Cardiac muscle cell (in vitro differentiated cells and primary cell): ENCODE measurements at regions not wholly inside any gene's neighbourhood (a gene's known extent, or its start where the extent isn't known, plus 50 kb on each side); places are given as distances from the start of the nearest gene placed in this dataset.
A peak's percentile ranks its signal among the peaks of the same experiment; 100 is the strongest.
"Not testable (repeated sequence)": the region's sequence is repeated elsewhere in the genome, so short reads cannot be mapped to it uniquely, and the experiment has no call there.

Experiments
- DNase-seq, 2 donors: peaks; one replicate each; pipeline versions ENCODE4 v3.0.0 to v3.0.0-alpha.2; 2010 to 2017; ENCODE audit warnings: low read depth in 1 of 2, low spot score in 1 of 2
- H3K27ac ChIP-seq: fragments of 200-600 bp; sonication (generic); 2 replicates; pipeline ENCODE4 v1.5.1; 2016
- H3K27me3 ChIP-seq: fragments of 200-600 bp; sonication (generic); 2 replicates; pipeline ENCODE4 v1.6.0; 2016; ENCODE audit warnings: control low read depth
- H3K36me3 ChIP-seq: fragments of 200-600 bp; sonication (generic); 2 replicates; pipeline ENCODE4 v1.5.1; 2016; ENCODE audit warnings: control low read depth
- H3K4me1 ChIP-seq: fragments of 200-600 bp; sonication (generic); 2 replicates; pipeline ENCODE4 v1.8.1; 2017; ENCODE audit warnings: low read depth, mild to moderate bottlenecking, mixed run types
- H3K4me3 ChIP-seq: fragments of 200-600 bp; sonication (generic); 2 replicates; pipeline ENCODE4 v1.5.1; 2016; ENCODE audit warnings: mild to moderate bottlenecking
- H3K9me3 ChIP-seq: fragments of 200-600 bp; sonication (generic); 2 replicates; pipeline ENCODE4 v1.5.1; 2017; ENCODE audit warnings: low read depth, mild to moderate bottlenecking, control low read depth
- CTCF ChIP-seq: IDR thresholded peaks from 2 replicates; pipeline ENCODE4 v1.5.1; 2012; ENCODE audit warnings: low read depth, mild to moderate bottlenecking, low read length

- Histone ChIP-seq H3K27ac (no peak overlapping the region), H3K36me3 (no peaks in the 10 kb centered on the region), H3K27me3 (no peaks in the 10 kb centered on the region), H3K9me3 (no peaks in the 10 kb centered on the region), H3K4me1 (no peaks in the 10 kb centered on the region), H3K4me3 (no peak overlapping the region)
- DNase-seq: peak in 1 of 2 donors; percentile 18
- TF ChIP-seq CTCF: no peak
Measured at GRCh38 chrX:45505214-45505613, 304.5 kb upstream of the DIPK2B start.

- DNase-seq, H3K4me1 ChIP-seq, H3K36me3 ChIP-seq, H3K4me3 ChIP-seq, H3K27me3 ChIP-seq, H3K9me3 ChIP-seq, H3K27ac ChIP-seq: not testable (repeated sequence)
Measured at GRCh38 chrX:45503787-45504362, 303.2 kb upstream of the DIPK2B start.

- Histone ChIP-seq H3K4me1 (no peaks in the 10 kb centered on the region), H3K27ac (no peak overlapping the region), H3K36me3 (no peaks in the 10 kb centered on the region), H3K9me3 (no peaks in the 10 kb centered on the region), H3K27me3 (no peaks in the 10 kb centered on the region), H3K4me3 (no peak overlapping the region)
- no peak for DNase-seq
- TF ChIP-seq CTCF: no peak
Measured at GRCh38 chrX:45502396-45502795, 301.7 kb upstream of the DIPK2B start.

DNA sequence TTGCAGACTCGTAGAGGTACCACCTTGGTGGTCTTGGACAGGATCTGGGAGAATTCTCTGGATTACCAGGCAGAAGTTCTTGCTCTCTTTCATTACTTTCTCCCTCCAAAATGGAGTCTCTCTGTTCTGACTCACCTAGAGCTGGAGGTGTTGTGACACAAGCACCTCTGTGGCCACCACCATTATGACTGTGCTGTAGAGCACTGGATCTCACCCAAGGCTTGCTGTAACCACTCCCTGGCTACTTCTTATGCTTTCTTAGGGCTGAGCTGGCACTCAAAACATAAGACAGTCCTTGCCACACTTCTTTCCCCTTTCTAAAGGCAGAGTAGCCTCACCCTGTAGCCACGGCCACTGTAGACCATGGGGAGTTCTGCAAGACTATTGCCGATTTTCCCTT is 296.6 kb upstream of the DIPK2B start:
- Histone ChIP-seq H3K9me3 (no peaks in the 10 kb centered on the region), H3K27me3 (no peaks in the 10 kb centered on the region), H3K4me1 (no peaks in the 10 kb centered on the region), H3K36me3 (no peaks in the 10 kb centered on the region), H3K4me3 (no peak overlapping the region), H3K27ac (no peak overlapping the region)
- DNase-seq: no peak
- no peak for TF ChIP-seq CTCF

GRCh38 chrX:45485719-45486118 is 285.0 kb upstream of the DIPK2B start:
- H3K9me3 ChIP-seq: no peaks in the 10 kb centered on the region
- H3K27me3 ChIP-seq: no peaks in the 10 kb centered on the region
- no peak overlapping the region for H3K27ac ChIP-seq
- no peaks in the 10 kb centered on the region for H3K36me3 ChIP-seq
- no peak for DNase-seq
- H3K4me1 ChIP-seq: no peaks in the 10 kb centered on the region
- no peak overlapping the region for H3K4me3 ChIP-seq
- TF ChIP-seq CTCF: no peak

GRCh38 chrX:45479835-45480422 is 279.3 kb upstream of the DIPK2B start:
- peak in 1 of 2 donors; percentile 58 for DNase-seq
- no peaks in the 10 kb centered on the region for H3K27me3 ChIP-seq
- H3K36me3 ChIP-seq: no peaks in the 10 kb centered on the region
- no peaks in the 10 kb centered on the region for H3K9me3 ChIP-seq
- no peaks in the 10 kb centered on the region for H3K4me1 ChIP-seq
- no peak for TF ChIP-seq CTCF
- no peak overlapping the region for H3K27ac ChIP-seq
- no peak overlapping the region for H3K4me3 ChIP-seq
